GM19099 (cell line): ENCODE measurements at regions not wholly inside any gene's neighbourhood (a gene's known extent, or its start where the extent isn't known, plus 50 kb on each side); places are given as distances from the start of the nearest gene placed in this dataset.

Experiments
- POLR2A ChIP-seq: IDR thresholded peaks from 3 replicates; pipeline ENCODE4 v1.6.1; 2011; ENCODE audit warnings: low read depth; ENCODE audit not compliant: insufficient read length; ENCODE audit errors: extremely low read depth

- no peak for TF ChIP-seq POLR2A
These were observed 52.5 kb upstream of the PLEKHG7 start for GRCh38 chr12:92650228-92650822.

- no peak for TF ChIP-seq POLR2A
These were observed 53.1 kb upstream of the PLEKHG7 start for GRCh38 chr12:92649511-92650227.

- no peak for TF ChIP-seq POLR2A
These were observed 54.4 kb upstream of the PLEKHG7 start for GRCh38 chr12:92648242-92649031.

- no peak for TF ChIP-seq POLR2A
These were observed 61.5 kb upstream of the PLEKHG7 start for GRCh38 chr12:92641291-92641690.

GRCh38 chr12:92640691-92641090 lies 62.1 kb upstream of the PLEKHG7 start:
- no peak for TF ChIP-seq POLR2A

- TF ChIP-seq POLR2A, result no peak
These were observed 63.8 kb upstream of the PLEKHG7 start for GRCh38 chr12:92639017-92639416.

- no peak for TF ChIP-seq POLR2A
These were observed 68.1 kb upstream of the PLEKHG7 start for GRCh38 chr12:92634730-92635129.

GRCh38 chr12:92634202-92634601 lies 68.6 kb upstream of the PLEKHG7 start:
- TF ChIP-seq POLR2A, result no peak

- TF ChIP-seq POLR2A, result no peak
These were observed 71.8 kb upstream of the PLEKHG7 start for GRCh38 chr12:92630968-92631367.

- TF ChIP-seq POLR2A, result no peak
These were observed 73.3 kb upstream of the PLEKHG7 start for GRCh38 chr12:92629349-92630065.

- TF ChIP-seq POLR2A, result no peak
These were observed 74.3 kb upstream of the PLEKHG7 start for GRCh38 chr12:92628476-92628875.

- TF ChIP-seq POLR2A, result no peak
These were observed 75.3 kb upstream of the PLEKHG7 start for GRCh38 chr12:92627511-92627910.

GRCh38 chr12:92625639-92626310 lies 77.0 kb upstream of the PLEKHG7 start:
- TF ChIP-seq POLR2A, result no peak

- no peak for TF ChIP-seq POLR2A
These were observed 78.6 kb upstream of the PLEKHG7 start for GRCh38 chr12:92624236-92624635.

GRCh38 chr12:92623386-92623785 lies 79.4 kb upstream of the PLEKHG7 start:
- no peak for TF ChIP-seq POLR2A
